ENCODE measurements at regions not wholly inside any gene's neighbourhood (a gene's known extent, or its start where the extent isn't known, plus 50 kb on each side); places are given as distances from the start of the nearest gene placed in this dataset.

DNA sequence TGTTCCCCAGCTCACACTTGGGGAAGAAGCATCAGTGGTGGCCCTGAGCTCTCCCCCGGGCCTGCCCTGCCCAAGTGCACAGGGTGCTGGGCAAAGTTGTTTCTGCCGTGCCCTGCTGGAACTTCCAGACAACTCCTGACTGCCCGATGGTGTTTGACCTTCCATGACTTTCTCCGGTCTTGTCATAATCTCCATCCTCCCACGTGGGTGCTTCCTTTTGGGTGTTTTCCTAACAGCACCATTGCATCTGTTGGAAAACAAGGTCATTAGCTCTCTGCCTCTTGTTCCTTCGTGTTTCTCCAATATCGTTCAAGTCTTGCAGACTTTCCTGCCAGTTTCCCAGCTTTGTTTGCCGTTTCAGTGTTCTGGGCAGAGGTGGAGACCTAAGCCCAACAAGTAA, 68.7 kb upstream of the TIAM2 start:
- no peak for DNase-seq
- Histone ChIP-seq H3K4me1 (peaks cover 0 to 2% of the 10 kb centered on the region in 2 donors), H3K9me3 (no peaks in the 10 kb centered on the region), H3K27me3 (no peaks in the 10 kb centered on the region), H3K27ac (no peak overlapping the region), H3K36me3 (no peaks in the 10 kb centered on the region), H3K4me3 (replicated peaks in 1 of 3) (no peak overlapping the region)
- intact Hi-C loops (cut with DNase I): loop anchor here (10.0 kb wide), 1 partner anchor 328 kb away; no protein-coding TSS in a partner anchor
- TF ChIP-seq, protein P1, sequence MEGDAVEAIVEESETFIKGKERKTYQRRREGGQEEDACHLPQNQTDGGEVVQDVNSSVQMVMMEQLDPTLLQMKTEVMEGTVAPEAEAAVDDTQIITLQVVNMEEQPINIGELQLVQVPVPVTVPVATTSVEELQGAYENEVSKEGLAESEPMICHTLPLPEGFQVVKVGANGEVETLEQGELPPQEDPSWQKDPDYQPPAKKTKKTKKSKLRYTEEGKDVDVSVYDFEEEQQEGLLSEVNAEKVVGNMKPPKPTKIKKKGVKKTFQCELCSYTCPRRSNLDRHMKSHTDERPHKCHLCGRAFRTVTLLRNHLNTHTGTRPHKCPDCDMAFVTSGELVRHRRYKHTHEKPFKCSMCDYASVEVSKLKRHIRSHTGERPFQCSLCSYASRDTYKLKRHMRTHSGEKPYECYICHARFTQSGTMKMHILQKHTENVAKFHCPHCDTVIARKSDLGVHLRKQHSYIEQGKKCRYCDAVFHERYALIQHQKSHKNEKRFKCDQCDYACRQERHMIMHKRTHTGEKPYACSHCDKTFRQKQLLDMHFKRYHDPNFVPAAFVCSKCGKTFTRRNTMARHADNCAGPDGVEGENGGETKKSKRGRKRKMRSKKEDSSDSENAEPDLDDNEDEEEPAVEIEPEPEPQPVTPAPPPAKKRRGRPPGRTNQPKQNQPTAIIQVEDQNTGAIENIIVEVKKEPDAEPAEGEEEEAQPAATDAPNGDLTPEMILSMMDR (IDR thresholded peaks at IDR 0.05): no peak
- TF ChIP-seq POLR2A (IDR thresholded peaks at IDR 0.05): no peak
- 51 to 62% methylated on average over 8 of the region's 8 CpGs for WGBS, 2 donors

DNA sequence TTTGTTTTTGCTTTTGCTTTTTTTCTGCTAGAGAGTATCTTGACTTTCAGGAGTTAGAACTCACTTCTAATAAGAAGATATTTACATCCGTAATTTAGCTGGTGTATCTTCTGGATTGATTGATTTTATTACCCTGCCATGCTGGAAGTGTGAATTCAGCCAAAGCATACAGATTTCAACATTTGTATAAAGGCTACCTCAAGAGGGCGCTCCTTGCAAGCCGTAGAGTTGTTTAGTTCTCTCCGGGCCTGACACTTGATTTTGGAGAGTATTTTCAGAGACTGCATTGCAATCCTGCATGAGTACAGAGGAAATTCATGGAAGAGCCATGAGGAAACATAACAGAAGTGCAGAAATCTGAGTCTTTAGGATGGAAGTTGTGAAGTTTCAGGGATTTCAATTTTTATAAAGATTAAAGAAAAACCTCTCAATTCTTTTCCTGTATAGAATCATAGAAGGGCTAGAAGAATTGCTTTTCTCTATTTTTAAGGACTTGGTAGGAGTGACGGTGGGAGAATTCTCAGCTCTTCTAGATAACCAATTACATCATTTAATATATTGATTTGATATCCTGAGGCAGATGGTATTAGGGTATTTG, 66.7 kb upstream of the TIAM2 start:
- WGBS, 2 donors: 19% methylated on average over 5 of the region's 5 CpGs
- Histone ChIP-seq H3K27me3 (no peaks in the 10 kb centered on the region), H3K27ac (no peak overlapping the region), H3K36me3 (no peaks in the 10 kb centered on the region), H3K4me1 (peaks cover 5 to 12% of the 10 kb centered on the region in 2 donors), H3K9me3 (no peaks in the 10 kb centered on the region), H3K4me3 (replicated peaks in 1 of 3) (no peak overlapping the region)
- TF ChIP-seq, protein P1 (IDR thresholded peaks at IDR 0.05): peak; percentile 62 to 91 (median 79)
- no peak for TF ChIP-seq POLR2A (IDR thresholded peaks at IDR 0.05)
- intact Hi-C loops (cut with DNase I): loop anchor here (10.0 kb wide), 1 partner anchor 326 kb away; no protein-coding TSS in a partner anchor
- DNase-seq: peak; percentile 66 to 71

DNA sequence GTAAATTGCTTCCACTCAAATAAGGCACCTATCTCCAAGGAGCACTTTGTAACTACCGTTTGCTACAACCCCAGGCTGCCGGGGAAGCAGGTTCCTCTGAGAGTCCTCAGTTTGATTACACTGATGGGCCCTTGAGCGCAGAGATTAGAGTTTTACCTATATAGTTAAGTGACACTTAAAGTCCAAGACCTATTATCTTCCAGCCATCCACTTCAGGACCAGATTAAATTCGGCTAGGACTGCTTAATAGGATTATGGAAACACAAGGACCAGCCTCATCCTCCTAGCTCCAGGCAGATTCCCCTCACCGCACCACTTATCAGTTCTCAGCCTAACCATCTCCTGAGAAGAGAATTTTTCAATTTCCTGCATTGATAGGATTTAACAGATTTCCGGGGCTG, 64.7 kb upstream of the TIAM2 start:
- H3K4me1 ChIP-seq: peaks cover 5 to 12% of the 10 kb centered on the region in 2 donors
- 88 to 92% methylated on average over 6 of the region's 6 CpGs for WGBS, 2 donors
- H3K36me3 ChIP-seq: no peaks in the 10 kb centered on the region
- no peaks in the 10 kb centered on the region for H3K9me3 ChIP-seq
- no peaks in the 10 kb centered on the region for H3K27me3 ChIP-seq
- intact Hi-C loops (cut with DNase I): loop anchor here (5.0 kb wide), 1 partner anchor 242 kb away; no protein-coding TSS in a partner anchor
- TF ChIP-seq, protein P1 (IDR thresholded peaks at IDR 0.05): no peak
- no peak for TF ChIP-seq POLR2A (IDR thresholded peaks at IDR 0.05)
- no peak overlapping the region for H3K27ac ChIP-seq
- no peak overlapping the region for H3K4me3 ChIP-seq (replicated peaks in 1 of 3)
- DNase-seq: no peak

DNA sequence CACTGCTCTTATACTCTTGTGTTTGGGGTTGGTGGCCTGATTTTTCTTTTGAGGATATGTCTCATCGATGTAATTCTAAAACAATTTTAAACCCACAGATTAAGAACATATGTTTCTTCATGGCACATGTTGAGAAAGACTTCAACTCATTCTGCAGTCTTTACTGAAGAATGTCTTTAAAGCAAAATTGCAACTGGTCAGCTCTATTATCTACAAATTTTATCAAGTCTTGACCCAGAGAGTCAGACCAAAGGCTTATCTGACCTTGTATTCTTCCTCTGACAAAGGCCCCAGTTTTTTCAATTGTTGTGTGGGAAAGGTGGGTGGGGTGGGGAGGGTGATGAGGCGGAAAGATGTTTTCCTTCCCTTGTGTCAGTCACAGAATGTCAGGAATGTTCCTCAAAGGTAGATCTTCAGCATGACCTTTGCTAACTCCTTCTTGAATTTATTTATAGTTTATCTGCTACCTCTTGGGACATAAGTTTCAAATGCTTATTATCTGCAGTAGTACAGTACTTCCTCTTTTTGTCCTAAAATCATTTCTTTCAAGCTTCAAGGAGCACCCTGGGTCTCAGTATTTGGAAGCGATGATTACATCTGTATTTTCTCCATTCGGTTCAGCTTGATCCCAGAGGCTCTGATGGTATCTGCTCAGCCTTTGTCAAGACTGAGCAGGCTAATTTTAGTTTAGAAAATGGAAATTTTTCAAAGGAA, 63.2 kb upstream of the TIAM2 start:
- no peaks in the 10 kb centered on the region for H3K9me3 ChIP-seq
- no peaks in the 10 kb centered on the region for H3K36me3 ChIP-seq
- DNase-seq: no peak
- TF ChIP-seq POLR2A (IDR thresholded peaks at IDR 0.05): no peak
- TF ChIP-seq, protein P1 (IDR thresholded peaks at IDR 0.05): no peak
- H3K4me3 ChIP-seq (replicated peaks in 1 of 3): no peak overlapping the region
- intact Hi-C loops (cut with DNase I): loop anchor here (5.0 kb wide), 1 partner anchor 240 kb away; no protein-coding TSS in a partner anchor
- WGBS, 2 donors: 67 to 76% methylated on average over 4 of the region's 4 CpGs
- H3K27ac ChIP-seq: no peak overlapping the region
- no peaks in the 10 kb centered on the region for H3K27me3 ChIP-seq
- H3K4me1 ChIP-seq: peaks cover 5 to 12% of the 10 kb centered on the region in 2 donors

DNA sequence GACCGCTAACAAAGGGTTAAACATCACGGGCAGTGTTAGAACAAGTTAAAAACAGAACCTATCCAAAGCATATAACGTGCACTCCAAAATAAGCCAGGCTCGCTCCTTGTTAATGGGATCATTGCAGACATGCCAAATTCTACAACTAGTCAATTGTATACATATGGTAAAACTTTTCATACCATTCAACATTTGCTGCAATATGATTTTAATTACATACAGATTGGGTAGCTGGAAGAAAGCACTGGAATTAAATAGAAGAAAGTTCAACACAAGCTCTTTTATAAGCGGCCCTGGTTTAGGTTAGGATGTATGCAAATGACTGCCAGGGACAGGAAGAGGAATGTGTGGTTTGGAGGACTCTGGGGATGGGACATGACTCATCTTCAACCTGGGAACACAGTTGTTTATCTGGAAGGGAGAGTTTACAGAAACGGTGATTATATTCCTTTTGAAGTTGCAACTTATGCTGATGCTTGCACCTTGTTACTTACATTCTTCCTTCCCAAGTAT, 62.5 kb upstream of the TIAM2 start:
- Histone ChIP-seq H3K9me3 (no peaks in the 10 kb centered on the region), H3K4me3 (replicated peaks in 1 of 3) (no peak overlapping the region), H3K4me1 (peaks cover 9 to 12% of the 10 kb centered on the region in 2 donors), H3K27ac (no peak overlapping the region), H3K27me3 (no peaks in the 10 kb centered on the region), H3K36me3 (no peaks in the 10 kb centered on the region)
- WGBS, 2 donors: 55 to 58% methylated on average over 6 of the region's 6 CpGs
- TF ChIP-seq, protein P1 (IDR thresholded peaks at IDR 0.05): no peak
- TF ChIP-seq POLR2A (IDR thresholded peaks at IDR 0.05): no peak
- DNase-seq: no peak
- intact Hi-C loops (cut with DNase I): loop anchor here (5.0 kb wide), 1 partner anchor 240 kb away; no protein-coding TSS in a partner anchor
